ENCODE measurements at regions not wholly inside any gene's neighbourhood (a gene's known extent, or its start where the extent isn't known, plus 50 kb on each side); places are given as distances from the start of the nearest gene placed in this dataset.

- no peak overlapping the region for H3K4me2 ChIP-seq (ENCODE audit: low read length)
- H2AFZ ChIP-seq (ENCODE audit: low read depth, low read length), result no peak overlapping the region
These were observed 100.0 kb upstream of the SLC25A33 start for GRCh38 chr1:9439074-9439761.

GRCh38 chr1:9440261-9440660, 99.0 kb upstream of the SLC25A33 start:
- no peak for TF ChIP-seq CTCF (IDR thresholded peaks at IDR 0.05; ENCODE audit: low read depth, low read length)
- no peak for TF ChIP-seq EZH2phosphoT487 (IDR thresholded peaks at IDR 0.05; ENCODE audit: low read depth)
- H3K4me1 ChIP-seq (ENCODE audit: low read length), result no peaks in the 10 kb centered on the region
- no peak overlapping the region for H3K4me3 ChIP-seq (ENCODE audit: low read length)
- no peak overlapping the region for H3K9ac ChIP-seq (ENCODE audit: low read length)
- no peaks in the 10 kb centered on the region for H4K20me1 ChIP-seq (ENCODE audit: insufficient read depth, low read length)
- no peaks in the 10 kb centered on the region for H3K79me2 ChIP-seq (ENCODE audit: low read length)
- no peaks in the 10 kb centered on the region for H3K9me3 ChIP-seq (ENCODE audit: insufficient read depth, low read length)
- H2AFZ ChIP-seq (ENCODE audit: low read depth, low read length), result no peak overlapping the region
- no peak overlapping the region for H3K4me2 ChIP-seq (ENCODE audit: low read length)
- no peaks in the 10 kb centered on the region for H3K27me3 ChIP-seq (ENCODE audit: low read depth, low read length)
- no peak overlapping the region for H3K27ac ChIP-seq (ENCODE audit: low read length)
- H3K36me3 ChIP-seq (replicated peaks; ENCODE audit: low read depth, low read length), result no peaks in the 10 kb centered on the region

More at GRCh38 chr1:9439074-9439761, 100.0 kb upstream of the SLC25A33 start:
- H3K79me2 ChIP-seq (ENCODE audit: low read length), result no peaks in the 10 kb centered on the region
- H3K36me3 ChIP-seq (replicated peaks; ENCODE audit: low read depth, low read length), result no peaks in the 10 kb centered on the region
- H3K27ac ChIP-seq (ENCODE audit: low read length), result no peak overlapping the region
- no peak overlapping the region for H3K4me3 ChIP-seq (ENCODE audit: low read length)
- no peaks in the 10 kb centered on the region for H3K27me3 ChIP-seq (ENCODE audit: low read depth, low read length)
- no peak overlapping the region for H3K9ac ChIP-seq (ENCODE audit: low read length)
- H4K20me1 ChIP-seq (ENCODE audit: insufficient read depth, low read length), result no peaks in the 10 kb centered on the region
- no peaks in the 10 kb centered on the region for H3K9me3 ChIP-seq (ENCODE audit: insufficient read depth, low read length)
- TF ChIP-seq CTCF (IDR thresholded peaks at IDR 0.05; ENCODE audit: low read depth, low read length) (no peak), EZH2phosphoT487 (IDR thresholded peaks at IDR 0.05; ENCODE audit: low read depth) (no peak)
- no peaks in the 10 kb centered on the region for H3K4me1 ChIP-seq (ENCODE audit: low read length)

GRCh38 chr1:9440763-9441194, 98.5 kb upstream of the SLC25A33 start:
- Histone ChIP-seq H3K4me2 (ENCODE audit: low read length) (no peak overlapping the region), H4K20me1 (ENCODE audit: insufficient read depth, low read length) (no peaks in the 10 kb centered on the region), H2AFZ (ENCODE audit: low read depth, low read length) (no peak overlapping the region), H3K9ac (ENCODE audit: low read length) (no peak overlapping the region), H3K27me3 (ENCODE audit: low read depth, low read length) (no peaks in the 10 kb centered on the region), H3K27ac (ENCODE audit: low read length) (no peak overlapping the region), H3K9me3 (ENCODE audit: insufficient read depth, low read length) (no peaks in the 10 kb centered on the region), H3K4me1 (ENCODE audit: low read length) (no peaks in the 10 kb centered on the region), H3K4me3 (ENCODE audit: low read length) (no peak overlapping the region), H3K36me3 (replicated peaks; ENCODE audit: low read depth, low read length) (no peaks in the 10 kb centered on the region), H3K79me2 (ENCODE audit: low read length) (no peaks in the 10 kb centered on the region)
- TF ChIP-seq EZH2phosphoT487 (IDR thresholded peaks at IDR 0.05; ENCODE audit: low read depth) (no peak), CTCF (IDR thresholded peaks at IDR 0.05; ENCODE audit: low read depth, low read length) (no peak)

- H3K36me3 ChIP-seq (replicated peaks; ENCODE audit: low read depth, low read length), result no peaks in the 10 kb centered on the region
- H3K4me3 ChIP-seq (ENCODE audit: low read length), result no peak overlapping the region
- no peak overlapping the region for H3K4me2 ChIP-seq (ENCODE audit: low read length)
- TF ChIP-seq EZH2phosphoT487 (IDR thresholded peaks at IDR 0.05; ENCODE audit: low read depth) (no peak), CTCF (IDR thresholded peaks at IDR 0.05; ENCODE audit: low read depth, low read length) (no peak)
- H3K27ac ChIP-seq (ENCODE audit: low read length), result no peak overlapping the region
- no peak overlapping the region for H2AFZ ChIP-seq (ENCODE audit: low read depth, low read length)
- H3K4me1 ChIP-seq (ENCODE audit: low read length), result no peaks in the 10 kb centered on the region
- no peaks in the 10 kb centered on the region for H3K27me3 ChIP-seq (ENCODE audit: low read depth, low read length)
- H3K9ac ChIP-seq (ENCODE audit: low read length), result no peak overlapping the region
- H4K20me1 ChIP-seq (ENCODE audit: insufficient read depth, low read length), result no peaks in the 10 kb centered on the region
- H3K9me3 ChIP-seq (ENCODE audit: insufficient read depth, low read length), result no peaks in the 10 kb centered on the region
- H3K79me2 ChIP-seq (ENCODE audit: low read length), result no peaks in the 10 kb centered on the region
These were observed 97.7 kb upstream of the SLC25A33 start for GRCh38 chr1:9441451-9442133.
